ENCODE measurements at regions not wholly inside any gene's neighbourhood (a gene's known extent, or its start where the extent isn't known, plus 50 kb on each side); places are given as distances from the start of the nearest gene placed in this dataset.

DNA sequence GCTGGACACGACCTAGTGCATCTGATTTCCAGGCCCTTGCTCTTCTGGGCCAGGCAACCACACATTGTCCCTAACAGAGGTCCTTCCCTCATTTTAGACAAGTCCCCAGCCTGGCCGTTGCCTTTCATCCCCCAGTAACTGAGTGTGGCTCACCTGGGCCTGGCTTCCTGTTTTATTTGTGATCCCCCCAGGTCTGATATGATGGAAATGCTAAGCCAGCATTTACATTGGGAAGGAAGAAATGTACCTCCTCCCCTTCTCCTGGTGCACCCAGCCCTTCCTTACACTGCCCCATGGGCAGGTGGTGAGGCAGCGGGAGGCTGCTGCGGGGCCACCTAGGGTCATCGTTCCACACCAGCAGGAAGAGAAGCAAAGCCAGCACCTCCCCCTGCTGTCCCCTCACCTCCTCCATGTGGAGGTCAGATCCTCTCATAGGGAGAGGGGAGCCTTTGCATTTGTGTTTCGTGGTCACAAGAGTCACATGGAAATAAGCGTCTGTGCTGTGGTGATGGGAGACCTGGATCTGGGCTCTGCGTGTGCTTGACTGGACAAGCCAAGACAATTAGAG lies 108.8 kb downstream of the GLRX3 start:
- Histone ChIP-seq H3K4me3 (no peak overlapping the region), H3K27me3 (no peaks in the 10 kb centered on the region), H3K36me3 (no peaks in the 10 kb centered on the region), H3K9me3 (peaks cover 0 to 23% (median 11%) of the 10 kb centered on the region in 11 donors), H3K4me1 (no peaks in the 10 kb centered on the region), H3K27ac (no peak overlapping the region)
- intact Hi-C loops (cut with DNase I), result no loop called here
- WGBS, 2 donors, result 83% methylated on average over 8 of the region's 8 CpGs
- TF ChIP-seq CTCF (IDR thresholded peaks at IDR 0.05), result no peak
- ATAC-seq, result no peak
- DNase-seq, result no peak

GRCh38 chr10:130246113-130246512 lies 109.9 kb downstream of the GLRX3 start:
- DNase-seq (no peak), ATAC-seq (no peak)
- H3K4me3 ChIP-seq, result no peak overlapping the region
- no peak for TF ChIP-seq CTCF (IDR thresholded peaks at IDR 0.05)
- H3K27me3 ChIP-seq, result no peaks in the 10 kb centered on the region
- no peaks in the 10 kb centered on the region for H3K36me3 ChIP-seq
- peaks cover 0 to 15% (median 5%) of the 10 kb centered on the region in 11 donors for H3K9me3 ChIP-seq
- 85 to 90% methylated on average over 4 of the region's 4 CpGs for WGBS, 2 donors
- no peak overlapping the region for H3K27ac ChIP-seq
- no peaks in the 10 kb centered on the region for H3K4me1 ChIP-seq
- intact Hi-C loops (cut with DNase I), result no loop called here

DNA sequence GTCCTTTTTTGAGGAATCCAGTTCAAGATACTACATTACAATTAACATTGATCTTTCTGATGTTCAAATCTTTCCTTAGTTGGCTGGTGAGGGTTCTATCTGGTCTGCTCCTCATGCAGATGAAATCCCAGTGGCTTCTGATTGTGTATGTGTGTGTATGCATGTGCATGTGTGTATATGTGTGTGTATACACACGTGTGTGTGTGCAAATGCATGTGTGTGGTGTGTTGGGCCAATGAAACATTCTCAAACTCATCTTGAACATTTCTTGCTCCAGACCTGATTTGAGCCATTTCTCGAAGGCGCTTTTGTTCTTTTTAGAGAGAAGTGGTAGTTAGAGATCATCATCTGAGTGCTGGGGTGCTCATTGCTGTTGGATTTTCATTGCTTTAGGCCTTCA lies 113.9 kb downstream of the GLRX3 start:
- intact Hi-C loops (cut with DNase I), result no loop called here
- 69 to 70% methylated on average over 3 of the region's 3 CpGs for WGBS, 2 donors
- Histone ChIP-seq H3K36me3 (no peaks in the 10 kb centered on the region), H3K27ac (no peak overlapping the region), H3K27me3 (no peaks in the 10 kb centered on the region), H3K4me3 (no peak overlapping the region), H3K9me3 (peaks cover 0 to 7% (median 0%) of the 10 kb centered on the region in 11 donors), H3K4me1 (no peaks in the 10 kb centered on the region)
- DNase-seq (no peak), ATAC-seq (no peak)
- no peak for TF ChIP-seq CTCF (IDR thresholded peaks at IDR 0.05)

GRCh38 chr10:130251766-130252165 lies 115.6 kb downstream of the GLRX3 start:
- peaks cover 0 to 7% (median 0%) of the 10 kb centered on the region in 11 donors for H3K9me3 ChIP-seq
- TF ChIP-seq CTCF (IDR thresholded peaks at IDR 0.05), result no peak
- H3K4me3 ChIP-seq, result no peak overlapping the region
- intact Hi-C loops (cut with DNase I), result no loop called here
- H3K27me3 ChIP-seq, result no peaks in the 10 kb centered on the region
- ATAC-seq, result no peak
- DNase-seq, result no peak
- 79 to 81% methylated on average over 4 of the region's 4 CpGs for WGBS, 2 donors
- no peaks in the 10 kb centered on the region for H3K36me3 ChIP-seq
- no peaks in the 10 kb centered on the region for H3K4me1 ChIP-seq
- no peak overlapping the region for H3K27ac ChIP-seq
